GM12878 (cell line): ENCODE measurements at regions not wholly inside any gene's neighbourhood (a gene's known extent, or its start where the extent isn't known, plus 50 kb on each side); places are given as distances from the start of the nearest gene placed in this dataset.

ENCODE experiments used
- ATAC-seq: fragments of 200-7000 bp; cut with Tn5 transposase; 3 replicates; pipeline ENCODE4 v1.9.1; 2020; ENCODE audit warnings: mild to moderate bottlenecking, moderate library complexity
- BruUV-seq: library from RNA; stranded (reverse); fragments of 400-500 nt; replicated peaks from 2 replicates; lab custom pipeline; 2021; lab: Mats Ljungman, UMichigan
- CTCF ChIA-PET: fragments of 300-600 bp; sonication (Branson Sonifier 250); formaldehyde crosslinking; extraction: SDS; loops from one replicate; lab custom pipeline; 2021; ENCODE audit warnings: inconsistent platforms; lab: Yijun Ruan, JAX
- POLR2A ChIA-PET: fragments of 350-600 bp; formaldehyde crosslinking; extraction: SDS; loops from one replicate; lab custom pipeline; 2021; ENCODE audit warnings: inconsistent platforms; lab: Charles Lee
- RAD21 ChIA-PET: fragments of 300-600 bp; sonication (Branson Sonifier 250); formaldehyde crosslinking; loops from one replicate; lab custom pipeline; 2023; ENCODE audit warnings: antibody characterized with exemption; ENCODE audit not compliant: unreplicated experiment; lab: Charles Lee
- SMC1A ChIA-PET: fragments of 300-600 bp; sonication (Branson Sonifier 250); formaldehyde crosslinking; loops from one replicate; lab custom pipeline; 2023; ENCODE audit not compliant: unreplicated experiment, uncharacterized antibody; lab: Charles Lee
- DNase-seq: peaks from one replicate; pipeline ENCODE4 v3.0.0-alpha.2; 2011; ENCODE audit warnings: low read depth, low spot score
- FAIRE-seq: peaks from 3 replicates; lab custom pipeline; 2011; peaks lifted over from hg19 to GRCh38; lab: Jason Lieb, UNC
- H2AFZ ChIP-seq: 2 replicates; pipeline ENCODE4 v1.6.0; 2011; ENCODE audit warnings: low read depth, low read length, control low read depth; ENCODE audit not compliant: control insufficient read depth
- H3K27ac ChIP-seq: 2 replicates; pipeline ENCODE4 v1.5.1; 2011; ENCODE audit warnings: control low read depth; ENCODE audit not compliant: control insufficient read depth, insufficient read depth
- H3K27me3 ChIP-seq, 2 experiments: replicated peaks in 1 of 2; 2 replicates each; pipeline versions ENCODE4 v1.6.0 to v1.6.1; 2011; ENCODE audit warnings: low read length in 1 of 2; ENCODE audit not compliant: control insufficient read depth in 2 of 2, insufficient read depth in 2 of 2
- H3K36me3 ChIP-seq, 2 experiments: 2 replicates each; pipeline ENCODE4 v1.5.1; 2011; ENCODE audit warnings: low read length in 1 of 2; ENCODE audit not compliant: control insufficient read depth in 2 of 2, insufficient read depth in 2 of 2
- H3K4me1 ChIP-seq: 2 replicates; pipeline ENCODE4 v1.6.1; 2011; ENCODE audit warnings: mild to moderate bottlenecking, low read length, moderate library complexity, mixed read lengths; ENCODE audit not compliant: control insufficient read depth, insufficient read depth
- H3K4me2 ChIP-seq: 2 replicates; pipeline ENCODE4 v1.6.0; 2011; ENCODE audit warnings: control low read depth; ENCODE audit not compliant: control insufficient read depth, insufficient read depth
- H3K4me3 ChIP-seq: fragments of 200-600 bp; sonication (generic); 2 replicates; pipeline ENCODE4 v1.5.1; 2016
- H3K79me2 ChIP-seq: 2 replicates; pipeline ENCODE4 v1.6.0; 2011; ENCODE audit warnings: low read length; ENCODE audit not compliant: control insufficient read depth, insufficient read depth
- H3K9ac ChIP-seq: 2 replicates; pipeline ENCODE4 v1.8.0; 2011; ENCODE audit warnings: low read length, control low read depth, mixed read lengths; ENCODE audit not compliant: control insufficient read depth, insufficient read depth
- H3K9me3 ChIP-seq: replicated peaks from 3 replicates; pipeline ENCODE4 v1.5.1; 2011; ENCODE audit warnings: mild to moderate bottlenecking, low read length; ENCODE audit not compliant: control insufficient read depth, insufficient read depth
- H4K20me1 ChIP-seq: 2 replicates; pipeline ENCODE4 v1.6.0; 2011; ENCODE audit not compliant: control insufficient read depth, insufficient read depth
- ATF7 ChIP-seq: fragments of 450-650 bp; IDR thresholded peaks from 2 replicates; pipeline ENCODE4 v1.6.1; 2016; ENCODE audit warnings: low read depth, mild to moderate bottlenecking
- CBX3 ChIP-seq: fragments of 200-600 bp; sonication (generic); IDR thresholded peaks from 2 replicates; pipeline ENCODE4 v1.6.1; 2016; ENCODE audit warnings: low read depth, borderline replicate concordance
- CBX5 ChIP-seq: sonication (generic); IDR thresholded peaks from 2 replicates; pipeline ENCODE4 v1.6.1; 2016; ENCODE audit warnings: low read depth, moderate library complexity, mild to moderate bottlenecking, inconsistent platforms
- EP300 ChIP-seq, 2 experiments: fragments of 150-350 bp in 1 of 2; IDR thresholded peaks; 2 replicates each; pipeline ENCODE4 v1.6.1; 2011 to 2012; ENCODE audit warnings: low read depth in 2 of 2, low read length in 2 of 2, borderline replicate concordance in 1 of 2, improper control_type of control experiment in 1 of 2, inconsistent platforms in 1 of 2; ENCODE audit not compliant: control insufficient read depth in 1 of 2
- HCFC1 ChIP-seq: fragments of 150-350 bp; IDR thresholded peaks from 2 replicates; pipeline ENCODE4 v1.6.1; 2014; ENCODE audit warnings: low read length
- IKZF1 ChIP-seq: fragments of 450-650 bp; conservative IDR thresholded peaks from 2 replicates; pipeline ENCODE4 v1.6.1; 2017; ENCODE audit warnings: antibody characterized with exemption, mild to moderate bottlenecking
- MEF2A ChIP-seq: IDR thresholded peaks from 2 replicates; pipeline ENCODE4 v1.6.1; 2011; ENCODE audit warnings: low read depth, mild to moderate bottlenecking, low read length, moderate library complexity; ENCODE audit not compliant: insufficient read depth
- NFXL1 ChIP-seq: fragments of 450-650 bp; IDR thresholded peaks from 2 replicates; pipeline ENCODE4 v1.6.1; 2017; ENCODE audit warnings: antibody characterized with exemption, mild to moderate bottlenecking, borderline replicate concordance
- NR2F1 ChIP-seq: fragments of 450-650 bp; conservative IDR thresholded peaks from 2 replicates; pipeline ENCODE4 v1.6.1; 2017; ENCODE audit warnings: mild to moderate bottlenecking
- RAD21 ChIP-seq: IDR thresholded peaks from 2 replicates; pipeline ENCODE4 v1.6.1; 2011; ENCODE audit warnings: mild to moderate bottlenecking, low read depth, low read length, moderate library complexity; ENCODE audit not compliant: insufficient read depth
- RAD51 ChIP-seq: fragments of 450-650 bp; IDR thresholded peaks from 2 replicates; pipeline ENCODE4 v1.6.1; 2016; ENCODE audit warnings: moderate library complexity, mild to moderate bottlenecking, inconsistent platforms
- RBBP5 ChIP-seq: fragments of 200-600 bp; sonication (generic); conservative IDR thresholded peaks from 2 replicates; pipeline ENCODE4 v1.6.1; 2016
- SMAD5 ChIP-seq: IDR thresholded peaks from 2 replicates; pipeline ENCODE4 v1.6.1; 2016; ENCODE audit warnings: antibody characterized with exemption, low read depth
- SP1 ChIP-seq: IDR thresholded peaks from one replicate; pipeline ENCODE4 v1.6.1; 2011; ENCODE audit warnings: low read depth, low read length
- SREBF2 ChIP-seq: IDR thresholded peaks from 2 replicates; pipeline ENCODE4 v1.6.1; 2012; ENCODE audit warnings: mild to moderate bottlenecking, low read length
- SUPT20H ChIP-seq: IDR thresholded peaks from 2 replicates; pipeline ENCODE4 v1.6.1; 2011; ENCODE audit warnings: low read depth, mild to moderate bottlenecking, low read length, moderate library complexity, borderline replicate concordance; ENCODE audit not compliant: control insufficient read depth
- WGBS: methylation state at CpG from one replicate; pipeline ENCODE4 v1.1.6; 2016; ENCODE audit warnings: low lambda C conversion rate; ENCODE audit not compliant: insufficient replicate concordance, insufficient coverage; ENCODE audit errors: missing lambda C conversion rate; 5-methylcytosine and 5-hydroxymethylcytosine counted together
- in situ Hi-C: fragments of 300-500 bp; cut with MboI; formaldehyde crosslinking; loops from 9 replicates; pipeline ENCODE4 v1.14.3; 2018; ENCODE audit warnings: mixed read lengths
- intact Hi-C: fragments of 100-400 bp; cut with micrococcal nuclease; formaldehyde crosslinking; loops from one replicate; pipeline ENCODE4 v1.14.2; 2022; ENCODE audit not compliant: unreplicated experiment
- TF ChIP-seq, protein P1 (sequence below): fragments of 450-650 bp; IDR thresholded peaks from 2 replicates; pipeline ENCODE4 v1.6.1; 2017; ENCODE audit warnings: low read depth, mild to moderate bottlenecking, moderate library complexity

DNA sequence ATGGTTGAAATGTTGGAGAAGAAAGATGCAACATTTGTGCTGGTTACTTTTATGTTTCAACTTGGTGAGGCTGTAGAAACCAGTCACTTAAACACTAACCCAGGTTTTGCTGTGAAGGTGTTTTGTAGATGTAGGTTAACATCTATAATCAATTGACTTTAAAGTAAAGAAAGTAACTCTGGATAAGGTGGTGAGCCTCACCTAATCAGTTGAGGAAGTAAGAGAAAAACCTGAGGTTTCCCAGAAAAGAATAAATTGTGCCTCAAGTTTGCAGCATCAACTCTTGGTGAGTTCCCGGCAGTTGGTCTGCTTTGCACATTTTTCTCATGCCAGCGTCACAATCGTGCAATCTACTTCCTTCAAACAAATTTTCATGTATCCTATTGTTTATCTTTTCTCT, 673.4 kb downstream of the QKI start:
- SMC1A ChIA-PET = no interaction called here
- H3K4me3 ChIP-seq = no peak overlapping the region
- DNase-seq = no peak
- H3K9ac ChIP-seq = no peak overlapping the region
- RAD21 ChIA-PET = no interaction called here
- CTCF ChIA-PET = no interaction called here
- H3K79me2 ChIP-seq = no peaks in the 10 kb centered on the region
- no peak overlapping the region for H2AFZ ChIP-seq
- no peaks in the 10 kb centered on the region; the same call in 1 of the 2 replicates for H3K4me1 ChIP-seq
- no TSS peak for BruUV-seq
- WGBS = 61% methylated on average over 3 of the region's 3 CpGs
- no peak overlapping the region for H3K27ac ChIP-seq
- TF ChIP-seq RBBP5 (no peak), NFXL1 (no peak), MEF2A (no peak), CBX3 (no peak), RAD51 (no peak), NR2F1 (no peak)
- no peaks in the 10 kb centered on the region; the same call in 2 of the 3 replicates for H3K9me3 ChIP-seq
- no peaks in the 10 kb centered on the region for H3K27me3 ChIP-seq
- H3K4me2 ChIP-seq = no peak overlapping the region
- no peaks in the 10 kb centered on the region for H4K20me1 ChIP-seq
- intact Hi-C loops (no loop called here), in situ Hi-C loops (no loop called here)
- no peak for FAIRE-seq
- ATAC-seq = no peak
- no peaks in the 10 kb centered on the region for H3K36me3 ChIP-seq
- POLR2A ChIA-PET = no interaction called here

DNA sequence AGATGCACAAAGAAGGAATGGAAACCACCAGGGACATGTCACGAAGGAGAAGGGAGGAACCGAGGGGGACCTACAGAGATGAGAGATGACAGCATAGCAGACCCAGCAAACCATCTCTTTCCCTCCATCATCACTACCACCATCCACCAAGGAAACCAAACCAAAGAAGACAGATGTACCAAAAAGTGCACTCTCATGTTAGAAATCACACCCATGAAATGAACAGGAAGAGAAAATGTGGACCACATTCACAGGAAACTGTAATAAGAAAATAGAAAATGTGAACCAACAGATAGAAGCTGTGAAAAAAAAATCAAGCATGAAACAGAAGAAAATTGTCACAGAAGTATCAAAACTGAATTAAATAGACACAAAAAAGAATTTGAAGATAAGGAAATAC, 672.7 kb downstream of the QKI start:
- Histone ChIP-seq H4K20me1 (no peaks in the 10 kb centered on the region), H3K4me2 (no peak overlapping the region), H3K27me3 (no peaks in the 10 kb centered on the region), H3K4me3 (no peak overlapping the region), H3K36me3 (no peaks in the 10 kb centered on the region), H3K27ac (no peak overlapping the region), H3K9me3 (no peaks in the 10 kb centered on the region; the same call in 2 of the 3 replicates), H3K4me1 (no peaks in the 10 kb centered on the region; the same call in 1 of the 2 replicates), H2AFZ (no peak overlapping the region), H3K79me2 (no peaks in the 10 kb centered on the region), H3K9ac (no peak overlapping the region)
- ChIA-PET POLR2A (no interaction called here), SMC1A (no interaction called here), CTCF (no interaction called here), RAD21 (no interaction called here)
- WGBS = 5% methylated on average over 2 of the region's 2 CpGs
- in situ Hi-C loops = no loop called here
- no peak for ATAC-seq
- no peak for FAIRE-seq
- TF ChIP-seq ATF7 = no peak
- TF ChIP-seq, protein P1, sequence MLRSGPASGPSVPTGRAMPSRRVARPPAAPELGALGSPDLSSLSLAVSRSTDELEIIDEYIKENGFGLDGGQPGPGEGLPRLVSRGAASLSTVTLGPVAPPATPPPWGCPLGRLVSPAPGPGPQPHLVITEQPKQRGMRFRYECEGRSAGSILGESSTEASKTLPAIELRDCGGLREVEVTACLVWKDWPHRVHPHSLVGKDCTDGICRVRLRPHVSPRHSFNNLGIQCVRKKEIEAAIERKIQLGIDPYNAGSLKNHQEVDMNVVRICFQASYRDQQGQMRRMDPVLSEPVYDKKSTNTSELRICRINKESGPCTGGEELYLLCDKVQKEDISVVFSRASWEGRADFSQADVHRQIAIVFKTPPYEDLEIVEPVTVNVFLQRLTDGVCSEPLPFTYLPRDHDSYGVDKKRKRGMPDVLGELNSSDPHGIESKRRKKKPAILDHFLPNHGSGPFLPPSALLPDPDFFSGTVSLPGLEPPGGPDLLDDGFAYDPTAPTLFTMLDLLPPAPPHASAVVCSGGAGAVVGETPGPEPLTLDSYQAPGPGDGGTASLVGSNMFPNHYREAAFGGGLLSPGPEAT = no peak
- no peak for TF ChIP-seq EP300 (IDR thresholded peaks at IDR 0.05; ENCODE audit: borderline replicate concordance in 1 of 2, control insufficient read depth in 1 of 2, low read depth in 2 of 2, low read length in 2 of 2)
- no peak for TF ChIP-seq RAD21
- no peak for TF ChIP-seq HCFC1
- no peak for TF ChIP-seq CBX5
- TF ChIP-seq SREBF2 = no peak
- no peak for TF ChIP-seq SP1
- no peak for TF ChIP-seq IKZF1
- no peak for TF ChIP-seq SMAD5
- no peak for TF ChIP-seq SUPT20H
- no TSS peak for BruUV-seq
- no peak for DNase-seq
- intact Hi-C loops = no loop called here
